Psoas muscle (tissue), 7 donors: ENCODE measurements at regions not wholly inside any gene's neighbourhood (a gene's known extent, or its start where the extent isn't known, plus 50 kb on each side); places are given as distances from the start of the nearest gene placed in this dataset.

ENCODE experiments used
- ATAC-seq, 4 donors: fragments of 200-7000 bp; cut with Tn5 transposase; one replicate each; pipeline ENCODE4 v1.9.1; 2020; ENCODE audit warnings: moderate library complexity in 3 of 4, mild to moderate bottlenecking in 2 of 4
- DNase-seq, 2 donors: peaks; one replicate each; pipeline ENCODE4 v3.0.0-alpha.2; 2020
- H3K27ac ChIP-seq: fragments of 200-600 bp; one replicate; pipeline ENCODE4 v1.8.0; 2022
- H3K27me3 ChIP-seq, 3 donors: fragments of 200-600 bp in 1 of 3; one replicate each; pipeline versions ENCODE4 v1.6.1 to v1.8.0; 2013 to 2022; ENCODE audit warnings: low read length in 2 of 3, mild to moderate bottlenecking in 2 of 3, moderate library complexity in 1 of 3; ENCODE audit not compliant: insufficient read depth in 3 of 3
- H3K36me3 ChIP-seq, 2 donors: fragments of 200-600 bp in 1 of 2; one replicate each; pipeline versions ENCODE4 v1.6.1 to v1.8.0; 2013 to 2022; ENCODE audit warnings: low read depth in 1 of 2, mild to moderate bottlenecking in 1 of 2, moderate library complexity in 1 of 2; ENCODE audit not compliant: insufficient read depth in 1 of 2
- H3K4me1 ChIP-seq: fragments of 200-600 bp; one replicate; pipeline ENCODE4 v1.8.0; 2022
- H3K4me3 ChIP-seq: fragments of 200-600 bp; one replicate; pipeline ENCODE4 v1.8.0; 2022; ENCODE audit warnings: mild to moderate bottlenecking
- H3K9me3 ChIP-seq: fragments of 200-600 bp; one replicate; pipeline ENCODE4 v1.8.0; 2022
- CTCF ChIP-seq: fragments of 200-600 bp; IDR thresholded peaks from one replicate; pipeline ENCODE4 v1.8.0; 2022; ENCODE audit warnings: antibody characterized with exemption
- WGBS, 3 donors: extraction: QIAGEN DNeasy Blood & Tissue Kit; methylation state at CpG; one replicate each; pipeline versions ENCODE4 v1.1.6 to v1.1.7; 2013; 5-methylcytosine and 5-hydroxymethylcytosine counted together
- intact Hi-C, 2 donors: fragments of 100-400 bp; cut with DNase I; formaldehyde crosslinking; loops; one replicate each; pipeline versions ENCODE4 v1.11.0 to v1.14.2; 2022
- donor health status: healthy with polysubstance abuse.
- donor health status: DM: no; HTN: no; CAD: no; lungs with moderate emphysema.
- donor health status: Bipolar disorder and iron deficiency.
- donor health status: healthy.
- donor health status: DM: yes; HTN: yes; CAD: no.
- donor health status: DM: no; HTN: no; CAD: no.
- donor health status: DM: yes; HTN: yes; CAD: no.

- H3K27me3 ChIP-seq: peaks cover 0 to 4% (median 0%) of the 10 kb centered on the region in 3 donors
- intact Hi-C loops: no loop called here
- H3K9me3 ChIP-seq: no peaks in the 10 kb centered on the region
- no peak overlapping the region for H3K4me3 ChIP-seq
- H3K4me1 ChIP-seq: peaks cover 7% of the 10 kb centered on the region
- 66 to 69% (median 68%) methylated on average over 22 of the region's 22 CpGs for WGBS, 3 donors
- no peak for TF ChIP-seq CTCF
- DNase-seq (no peak), ATAC-seq (peak in 2 of 4 donors; percentile 19 to 35)
- no peaks in the 10 kb centered on the region for H3K36me3 ChIP-seq
- H3K27ac ChIP-seq: no peak overlapping the region
Observed at GRCh38 chr17:77865112-77865611, 93.3 kb upstream of the TNRC6C start.

GRCh38 chr17:77865716-77866115 lies 92.8 kb upstream of the TNRC6C start:
- no peak overlapping the region for H3K27ac ChIP-seq
- WGBS, 3 donors: 76 to 78% (median 77%) methylated on average over 3 of the region's 3 CpGs
- DNase-seq: no peak

GRCh38 chr17:77867308-77867781 lies 91.2 kb upstream of the TNRC6C start:
- Histone ChIP-seq H3K9me3 (no peaks in the 10 kb centered on the region), H3K4me1 (peaks cover 7% of the 10 kb centered on the region), H3K36me3 (no peaks in the 10 kb centered on the region), H3K4me3 (no peak overlapping the region), H3K27ac (no peak overlapping the region), H3K27me3 (peaks cover 0 to 11% (median 0%) of the 10 kb centered on the region in 3 donors)
- ATAC-seq (no peak), DNase-seq (no peak)
- WGBS, 3 donors: 73 to 82% (median 74%) methylated on average over 5 of the region's 5 CpGs
- intact Hi-C loops: no loop called here
- no peak for TF ChIP-seq CTCF

More at GRCh38 chr17:77865716-77866115, 92.8 kb upstream of the TNRC6C start:
- H3K4me3 ChIP-seq: no peak overlapping the region
- H3K27me3 ChIP-seq: peaks cover 0 to 4% (median 0%) of the 10 kb centered on the region in 3 donors
- TF ChIP-seq CTCF: no peak
- no peaks in the 10 kb centered on the region for H3K36me3 ChIP-seq
- H3K9me3 ChIP-seq: no peaks in the 10 kb centered on the region
- intact Hi-C loops: no loop called here
- peaks cover 7% of the 10 kb centered on the region for H3K4me1 ChIP-seq
- no peak for ATAC-seq

- Histone ChIP-seq H3K27ac (no peak overlapping the region), H3K27me3 (peaks cover 0 to 11% (median 0%) of the 10 kb centered on the region in 3 donors), H3K36me3 (no peaks in the 10 kb centered on the region), H3K4me1 (peaks cover 7% of the 10 kb centered on the region), H3K9me3 (no peaks in the 10 kb centered on the region), H3K4me3 (no peak overlapping the region)
- DNase-seq (no peak), ATAC-seq (no peak)
- intact Hi-C loops: no loop called here
- TF ChIP-seq CTCF: no peak
- 90 to 94% (median 90%) methylated on average over 19 of the region's 19 CpGs for WGBS, 3 donors
Observed at GRCh38 chr17:77867976-77868713, 90.4 kb upstream of the TNRC6C start.
